Stimulated activated effector memory CD8-positive, alpha-beta T cell treated with anti-CD3 and anti-CD28 coated beads, Interleukin-12 subunit alpha, Interleukin-12 subunit beta, amount 100 ng/mL, for 72 hours (primary cell): ENCODE measurements at regions not wholly inside any gene's neighbourhood (a gene's known extent, or its start where the extent isn't known, plus 50 kb on each side); places are given as distances from the start of the nearest gene placed in this dataset.

Experiments
- ATAC-seq: fragments of 150-1000 bp; cut with Tn5 transposase; 2 replicates; pipeline ENCODE4 v1.10.0; 2021
- DNase-seq, 2 donors: peaks; one replicate each; pipeline ENCODE4 v3.0.0; 2021 to 2022; ENCODE audit warnings: low spot score in 2 of 2
- H3K27ac Mint-ChIP-seq: one replicate; pipeline ENCODE4 v1.8.0; 2022; ENCODE audit warnings: mild to moderate bottlenecking, mixed read lengths
- H3K36me3 Mint-ChIP-seq: one replicate; pipeline ENCODE4 v1.8.0; 2022; ENCODE audit warnings: mild to moderate bottlenecking, mixed read lengths
- H3K4me1 Mint-ChIP-seq: one replicate; pipeline ENCODE4 v1.8.0; 2022; ENCODE audit warnings: mixed read lengths
- H3K4me3 Mint-ChIP-seq: one replicate; pipeline ENCODE4 v1.8.0; 2022; ENCODE audit warnings: mild to moderate bottlenecking, mixed read lengths
- H3K9me3 Mint-ChIP-seq: one replicate; pipeline ENCODE4 v1.8.0; 2022; ENCODE audit warnings: mixed read lengths

DNA sequence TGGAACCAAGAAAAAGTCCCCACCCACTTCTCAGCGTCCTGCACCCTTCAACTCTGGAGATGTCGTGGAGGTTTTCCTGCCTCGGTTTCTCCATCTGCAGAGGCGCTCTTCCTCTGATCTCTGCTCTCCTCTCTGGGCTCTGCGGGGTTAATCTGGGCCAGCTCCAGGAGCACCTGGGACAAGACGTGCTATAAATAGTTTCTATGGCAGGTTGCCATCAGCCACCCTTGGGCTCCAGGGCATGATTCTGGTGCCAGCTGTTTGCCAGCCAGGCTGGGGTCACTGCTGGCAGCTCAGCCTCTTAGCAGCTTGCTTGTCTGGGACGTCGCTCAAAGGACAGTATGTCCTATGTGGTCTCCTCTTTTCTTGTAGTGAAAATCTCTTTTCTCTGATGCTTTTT, 137.1 kb downstream of the ACTL8 start:
- Mint-ChIP-seq H3K9me3 (no peaks in the 10 kb centered on the region), H3K27ac (no peak overlapping the region), H3K36me3 (no peaks in the 10 kb centered on the region), H3K4me3 (no peak overlapping the region), H3K4me1 (no peaks in the 10 kb centered on the region)
- ATAC-seq (no peak), DNase-seq (no peak)

DNA sequence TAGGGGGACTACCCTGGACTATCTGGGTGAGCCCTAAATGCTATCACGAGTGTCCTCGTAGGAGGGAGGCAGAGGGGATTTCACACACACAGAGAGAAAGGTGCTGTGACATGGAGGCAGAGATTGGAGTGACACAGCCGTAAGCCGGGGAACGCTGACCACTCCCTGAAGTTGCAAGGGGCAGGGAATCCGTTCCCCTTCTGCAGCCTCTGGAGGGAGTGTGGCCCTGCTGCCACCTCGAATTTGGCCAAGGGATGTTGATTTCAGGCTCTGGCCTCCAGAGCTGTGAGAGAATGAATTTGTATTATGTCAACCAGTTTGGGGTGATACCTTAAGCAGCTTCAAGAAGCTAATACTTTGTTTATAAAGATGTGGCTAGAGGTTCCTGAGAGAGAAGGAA, 137.7 kb downstream of the ACTL8 start:
- DNase-seq (no peak), ATAC-seq (no peak)
- H3K4me1 Mint-ChIP-seq: no peaks in the 10 kb centered on the region
- no peaks in the 10 kb centered on the region for H3K36me3 Mint-ChIP-seq
- H3K9me3 Mint-ChIP-seq: no peaks in the 10 kb centered on the region
- H3K27ac Mint-ChIP-seq: no peak overlapping the region
- H3K4me3 Mint-ChIP-seq: no peak overlapping the region

DNA sequence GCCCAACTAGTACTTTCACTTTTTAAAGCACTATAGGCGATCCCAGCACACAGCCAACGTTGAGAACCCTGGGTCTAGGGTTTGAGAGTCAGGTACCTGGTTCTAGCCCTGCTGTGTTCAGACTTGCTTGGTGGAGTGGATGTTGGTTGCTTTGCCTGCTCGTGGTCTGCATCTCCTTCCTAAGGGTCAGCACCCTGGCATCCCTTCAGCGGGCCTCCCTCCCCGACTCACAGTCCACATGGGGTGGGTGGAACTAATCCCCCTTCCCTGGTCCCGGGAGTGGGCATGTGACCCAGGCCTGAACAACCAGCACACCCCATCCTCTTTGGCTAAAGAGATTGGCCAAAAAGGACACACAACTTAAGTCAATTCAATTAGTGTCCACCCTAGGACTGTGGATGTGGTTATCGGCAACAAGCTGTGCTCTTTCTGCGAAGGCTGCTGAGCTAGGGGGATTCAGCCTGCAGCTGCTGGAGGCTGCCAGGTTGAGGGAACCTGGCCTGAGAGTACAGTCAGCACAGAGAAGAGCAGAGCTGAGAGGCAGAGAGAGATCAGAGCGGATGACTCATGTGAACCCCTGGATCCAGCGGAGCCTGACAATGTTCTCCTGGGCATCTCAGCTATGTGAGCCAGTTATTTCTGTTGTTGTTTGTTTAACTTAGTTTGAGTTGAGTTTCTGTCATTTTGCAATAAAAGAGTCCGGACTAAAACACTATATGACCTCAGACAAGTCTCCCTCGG, 138.9 kb downstream of the ACTL8 start:
- Mint-ChIP-seq H3K4me1 (no peaks in the 10 kb centered on the region), H3K9me3 (no peaks in the 10 kb centered on the region), H3K4me3 (no peak overlapping the region), H3K27ac (no peak overlapping the region), H3K36me3 (no peaks in the 10 kb centered on the region)
- DNase-seq (no peak), ATAC-seq (no peak)

DNA sequence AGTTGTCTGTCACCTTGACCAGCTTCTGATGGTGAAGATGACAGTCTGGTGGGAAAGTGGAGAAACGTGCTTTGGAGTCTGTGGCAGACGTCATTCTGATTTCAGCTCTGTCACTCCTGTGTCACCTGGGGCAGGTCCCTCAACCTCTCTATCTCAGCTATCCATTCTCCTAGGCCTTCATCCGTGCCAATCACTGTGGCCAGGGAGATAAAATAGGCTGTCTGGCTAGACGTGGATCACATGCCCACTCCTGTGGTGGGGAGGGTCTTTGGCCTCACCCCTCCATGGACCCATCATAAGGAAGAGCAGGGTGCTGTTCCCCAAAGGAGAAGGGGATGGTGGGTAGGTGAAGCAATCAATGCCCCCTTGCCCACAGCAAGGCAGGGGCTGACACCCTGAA, 140.3 kb downstream of the ACTL8 start:
- no peak overlapping the region for H3K4me3 Mint-ChIP-seq
- ATAC-seq: no peak
- H3K27ac Mint-ChIP-seq: no peak overlapping the region
- DNase-seq: no peak
- no peaks in the 10 kb centered on the region for H3K4me1 Mint-ChIP-seq
- H3K9me3 Mint-ChIP-seq: no peaks in the 10 kb centered on the region
- no peaks in the 10 kb centered on the region for H3K36me3 Mint-ChIP-seq

DNA sequence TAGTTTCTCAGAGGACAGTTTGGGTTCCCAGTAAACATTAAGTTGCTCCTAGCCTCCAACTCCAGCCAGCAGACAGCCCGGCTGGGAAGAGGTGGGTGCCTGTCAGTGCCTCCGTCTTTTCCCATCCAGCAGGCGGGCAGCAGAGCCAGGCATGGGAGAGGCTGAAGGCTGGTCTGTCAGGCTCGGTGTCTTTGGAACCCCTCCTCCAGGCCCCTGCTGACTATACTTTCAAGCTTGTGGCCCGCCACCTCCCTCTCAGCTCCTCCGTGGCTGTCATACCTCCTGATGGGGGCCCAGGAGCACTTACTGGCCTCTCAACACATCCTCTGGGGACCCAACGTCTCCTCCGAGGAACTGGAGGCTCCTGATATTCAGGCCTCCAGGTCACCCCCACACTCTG, 140.9 kb downstream of the ACTL8 start:
- no peaks in the 10 kb centered on the region for H3K4me1 Mint-ChIP-seq
- ATAC-seq (no peak), DNase-seq (no peak)
- H3K4me3 Mint-ChIP-seq: no peak overlapping the region
- H3K27ac Mint-ChIP-seq: no peak overlapping the region
- no peaks in the 10 kb centered on the region for H3K9me3 Mint-ChIP-seq
- no peaks in the 10 kb centered on the region for H3K36me3 Mint-ChIP-seq

DNA sequence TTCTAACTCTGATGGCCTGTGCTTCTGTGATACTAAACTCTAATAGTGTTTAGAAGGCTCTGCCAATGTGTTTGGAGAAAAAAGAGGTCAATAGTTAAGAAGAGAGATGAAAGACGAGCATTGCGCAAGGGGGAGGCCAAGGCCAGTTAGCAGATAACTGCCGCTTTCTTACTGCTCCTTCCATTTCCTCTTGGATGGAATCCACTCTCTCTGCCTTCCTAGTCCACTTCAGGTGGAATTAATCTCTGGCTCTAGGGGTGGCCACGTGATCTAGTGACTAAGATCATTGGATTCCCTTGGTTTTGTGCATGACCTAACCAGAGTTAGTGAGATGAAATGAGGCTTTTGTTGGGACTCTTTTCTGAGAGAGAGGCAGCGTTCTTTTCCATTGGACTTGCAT, 148.3 kb downstream of the ACTL8 start:
- ATAC-seq: no peak
- H3K9me3 Mint-ChIP-seq: no peaks in the 10 kb centered on the region
- no peak overlapping the region for H3K4me3 Mint-ChIP-seq
- no peak for DNase-seq
- H3K4me1 Mint-ChIP-seq: no peaks in the 10 kb centered on the region
- H3K36me3 Mint-ChIP-seq: no peaks in the 10 kb centered on the region
- no peak overlapping the region for H3K27ac Mint-ChIP-seq

DNA sequence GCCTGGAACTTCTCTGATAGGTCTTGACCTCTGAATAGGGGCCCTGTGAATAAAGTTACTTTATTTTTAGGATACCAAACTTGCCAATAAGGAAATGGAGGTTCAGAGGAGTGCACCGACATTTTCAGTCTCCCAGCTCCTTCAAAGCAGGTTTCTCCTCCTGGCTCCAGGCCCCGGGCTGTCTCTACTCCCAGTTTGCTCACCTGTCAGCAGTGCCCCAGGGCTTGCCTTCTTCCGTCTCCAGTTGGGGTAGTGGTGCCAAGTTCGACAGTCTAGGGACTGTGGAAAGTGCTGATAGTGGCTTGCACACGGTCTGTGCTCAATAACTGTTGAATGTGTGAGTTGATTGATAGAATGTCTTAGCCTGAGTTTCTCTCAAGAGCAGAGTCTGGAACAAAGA, 149.2 kb downstream of the ACTL8 start:
- no peak overlapping the region for H3K4me3 Mint-ChIP-seq
- no peaks in the 10 kb centered on the region for H3K9me3 Mint-ChIP-seq
- no peaks in the 10 kb centered on the region for H3K36me3 Mint-ChIP-seq
- H3K27ac Mint-ChIP-seq: no peak overlapping the region
- ATAC-seq (no peak), DNase-seq (no peak)
- H3K4me1 Mint-ChIP-seq: no peaks in the 10 kb centered on the region

DNA sequence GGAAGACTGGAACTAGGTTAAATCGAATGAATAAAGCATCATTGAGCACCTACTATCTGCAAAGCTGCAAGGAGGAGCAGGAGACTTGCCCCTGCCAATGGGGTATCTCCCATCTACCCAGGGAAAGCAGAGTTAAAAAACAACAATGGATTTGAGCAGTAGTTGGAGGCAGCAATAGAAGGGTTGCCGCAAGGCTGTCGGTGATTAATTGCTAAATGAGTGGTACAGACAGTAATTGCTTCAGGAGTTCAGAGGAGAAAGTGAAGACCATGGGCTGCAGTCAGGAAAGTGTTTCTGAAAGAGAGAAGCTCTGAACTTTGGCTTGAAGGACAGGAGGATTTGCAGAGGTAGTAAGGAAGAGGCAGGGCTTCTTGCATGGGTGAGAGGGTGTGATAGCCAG, 152.9 kb downstream of the ACTL8 start:
- ATAC-seq (no peak), DNase-seq (no peak)
- H3K27ac Mint-ChIP-seq: no peak overlapping the region
- H3K36me3 Mint-ChIP-seq: no peaks in the 10 kb centered on the region
- H3K4me1 Mint-ChIP-seq: no peaks in the 10 kb centered on the region
- no peaks in the 10 kb centered on the region for H3K9me3 Mint-ChIP-seq
- no peak overlapping the region for H3K4me3 Mint-ChIP-seq

DNA sequence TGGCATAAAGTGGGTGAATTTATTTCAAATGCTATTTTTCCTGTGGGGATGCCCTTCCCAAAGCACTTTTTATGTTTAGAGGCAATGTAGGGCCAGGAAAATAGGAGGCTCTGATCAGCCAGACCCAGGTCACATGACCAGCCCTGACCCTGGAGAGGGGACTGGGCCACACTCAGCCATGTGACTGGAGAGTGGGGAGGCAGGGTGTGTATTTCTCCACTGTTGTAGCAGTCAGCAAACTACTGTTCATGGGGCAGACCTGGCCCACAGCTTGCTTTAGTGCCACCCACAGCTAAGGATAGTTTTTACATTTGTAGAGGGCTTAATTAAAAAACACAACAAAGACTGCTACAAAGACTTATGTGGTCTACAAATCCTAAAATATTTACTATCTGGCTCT, 153.8 kb downstream of the ACTL8 start:
- ATAC-seq (no peak), DNase-seq (no peak)
- Mint-ChIP-seq H3K4me3 (no peak overlapping the region), H3K36me3 (no peaks in the 10 kb centered on the region), H3K27ac (no peak overlapping the region), H3K4me1 (no peaks in the 10 kb centered on the region), H3K9me3 (no peaks in the 10 kb centered on the region)

DNA sequence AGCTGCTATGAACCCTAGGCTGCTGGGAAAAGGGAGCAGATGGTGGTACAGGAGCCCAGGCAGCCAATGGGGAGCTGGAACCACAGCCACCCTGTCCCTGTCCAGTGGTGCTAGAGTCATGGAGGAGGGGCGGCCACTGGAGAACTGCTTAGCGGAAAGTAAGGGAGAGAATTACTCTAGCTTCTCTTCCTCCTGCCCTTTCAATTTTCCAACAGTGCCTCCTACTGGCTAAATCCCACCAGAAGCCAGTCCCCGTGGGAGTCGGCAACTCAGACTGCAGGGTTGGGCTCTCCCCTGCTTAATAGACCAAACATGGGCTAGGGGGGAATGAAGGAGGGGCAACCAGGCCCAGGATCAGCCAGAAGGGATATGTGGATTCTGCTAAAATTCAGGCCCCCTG, 154.5 kb downstream of the ACTL8 start:
- no peak overlapping the region for H3K4me3 Mint-ChIP-seq
- ATAC-seq (no peak), DNase-seq (no peak)
- no peaks in the 10 kb centered on the region for H3K9me3 Mint-ChIP-seq
- H3K27ac Mint-ChIP-seq: no peak overlapping the region
- H3K36me3 Mint-ChIP-seq: no peaks in the 10 kb centered on the region
- no peaks in the 10 kb centered on the region for H3K4me1 Mint-ChIP-seq

DNA sequence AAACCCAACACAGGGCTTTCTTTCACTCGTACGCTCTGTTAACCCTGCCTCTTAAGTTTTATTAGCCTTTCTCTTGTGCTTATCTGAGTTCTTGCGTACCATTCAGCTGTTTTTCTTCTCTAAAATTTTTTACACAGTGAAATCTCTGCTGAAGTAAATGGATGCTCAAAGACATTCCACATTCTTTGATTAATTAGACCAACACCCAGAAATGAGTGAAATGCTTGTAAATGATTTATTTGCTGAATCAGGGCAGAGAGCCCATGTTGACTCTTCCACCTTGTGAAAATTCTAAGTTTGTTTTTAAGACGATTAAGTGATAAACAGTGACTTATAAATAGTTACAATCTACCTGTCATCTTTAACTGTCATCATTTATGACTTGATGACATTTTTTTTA, 156.7 kb downstream of the ACTL8 start:
- Mint-ChIP-seq H3K36me3 (no peaks in the 10 kb centered on the region), H3K27ac (no peak overlapping the region), H3K4me1 (no peaks in the 10 kb centered on the region), H3K4me3 (no peak overlapping the region), H3K9me3 (no peaks in the 10 kb centered on the region)
- ATAC-seq (no peak), DNase-seq (no peak)

DNA sequence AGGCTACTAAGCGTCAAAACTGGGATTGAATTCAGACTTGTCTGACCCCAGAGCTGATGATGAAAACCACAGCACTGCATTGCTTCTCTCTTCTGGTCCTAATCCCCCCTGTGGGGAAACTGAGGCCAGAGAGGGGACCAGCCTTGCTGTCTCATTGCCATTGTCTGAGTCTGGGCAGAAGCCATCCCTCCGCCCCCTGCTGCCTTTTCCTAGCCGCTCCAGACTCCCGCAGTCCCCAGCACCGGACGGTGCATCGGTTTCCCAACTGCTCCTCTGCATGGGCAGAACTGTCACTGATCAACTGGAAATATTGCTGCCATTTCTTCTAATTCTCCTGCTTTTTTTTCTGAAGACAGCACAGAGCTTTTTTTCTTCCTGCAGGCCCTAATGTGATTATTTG, 157.4 kb downstream of the ACTL8 start:
- ATAC-seq (no peak), DNase-seq (no peak)
- H3K9me3 Mint-ChIP-seq: no peaks in the 10 kb centered on the region
- no peak overlapping the region for H3K4me3 Mint-ChIP-seq
- H3K36me3 Mint-ChIP-seq: no peaks in the 10 kb centered on the region
- H3K4me1 Mint-ChIP-seq: no peaks in the 10 kb centered on the region
- H3K27ac Mint-ChIP-seq: no peak overlapping the region

DNA sequence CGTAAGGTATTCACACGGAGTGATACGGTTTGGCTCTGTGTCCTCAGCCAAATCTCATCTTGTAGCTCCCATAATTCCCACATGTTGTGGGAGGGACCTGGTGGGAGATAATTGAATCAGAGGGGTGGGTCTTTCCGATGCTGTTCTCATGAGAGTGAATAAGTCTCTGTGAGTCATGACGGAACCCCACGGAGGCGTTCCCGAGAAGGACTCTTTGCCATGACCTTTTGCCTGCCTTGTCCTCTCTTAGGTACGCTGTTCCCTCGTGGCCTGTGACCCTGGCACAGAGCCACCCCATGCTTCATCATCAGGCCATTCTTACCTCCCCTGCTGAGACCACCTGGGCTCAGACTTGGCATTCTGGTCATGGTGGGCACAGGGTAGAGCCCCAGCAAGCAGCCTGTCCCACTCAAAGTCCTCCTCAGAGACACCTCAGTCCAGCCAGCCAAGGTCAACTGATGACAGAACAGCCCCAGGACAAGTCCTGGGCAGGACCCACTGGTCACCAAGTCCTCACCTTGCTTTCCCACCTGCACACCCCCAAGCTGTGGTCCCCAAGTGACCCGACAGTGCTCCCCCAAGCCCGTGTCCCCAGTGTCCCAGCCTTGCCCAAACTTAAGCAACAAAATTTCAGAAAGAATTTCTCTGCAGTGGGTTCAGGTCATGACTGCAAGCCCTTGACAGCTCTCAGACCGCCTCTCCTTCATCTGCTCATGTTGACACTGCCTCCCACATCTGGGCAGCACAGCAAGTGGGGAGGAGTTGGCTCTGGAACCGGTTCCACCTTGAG, 158.4 kb downstream of the ACTL8 start:
- Mint-ChIP-seq H3K9me3 (no peaks in the 10 kb centered on the region), H3K36me3 (no peaks in the 10 kb centered on the region), H3K4me1 (no peaks in the 10 kb centered on the region), H3K27ac (no peak overlapping the region), H3K4me3 (no peak overlapping the region)
- ATAC-seq (no peak), DNase-seq (no peak)

DNA sequence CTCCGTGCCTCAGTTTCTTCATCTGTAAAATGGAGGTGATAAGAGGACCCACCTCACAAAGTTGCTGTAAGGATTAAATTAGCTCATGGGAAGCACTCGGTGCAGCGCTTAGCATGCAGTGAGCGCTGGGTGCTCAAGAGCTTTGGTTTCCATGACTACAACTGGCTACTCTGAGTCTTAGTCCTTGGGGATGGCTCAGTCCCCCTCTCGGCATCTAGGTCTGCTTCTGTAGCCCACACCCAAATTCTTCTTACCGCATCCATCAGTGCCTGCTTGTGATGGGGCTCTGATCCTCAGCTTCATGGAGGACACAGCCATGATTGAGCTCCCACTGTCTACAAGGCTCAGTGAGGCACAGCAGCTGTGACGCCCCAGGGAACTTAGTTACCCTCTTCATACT, 159.0 kb downstream of the ACTL8 start:
- H3K36me3 Mint-ChIP-seq: no peaks in the 10 kb centered on the region
- H3K9me3 Mint-ChIP-seq: no peaks in the 10 kb centered on the region
- no peak overlapping the region for H3K27ac Mint-ChIP-seq
- DNase-seq (no peak), ATAC-seq (no peak)
- no peaks in the 10 kb centered on the region for H3K4me1 Mint-ChIP-seq
- H3K4me3 Mint-ChIP-seq: no peak overlapping the region

DNA sequence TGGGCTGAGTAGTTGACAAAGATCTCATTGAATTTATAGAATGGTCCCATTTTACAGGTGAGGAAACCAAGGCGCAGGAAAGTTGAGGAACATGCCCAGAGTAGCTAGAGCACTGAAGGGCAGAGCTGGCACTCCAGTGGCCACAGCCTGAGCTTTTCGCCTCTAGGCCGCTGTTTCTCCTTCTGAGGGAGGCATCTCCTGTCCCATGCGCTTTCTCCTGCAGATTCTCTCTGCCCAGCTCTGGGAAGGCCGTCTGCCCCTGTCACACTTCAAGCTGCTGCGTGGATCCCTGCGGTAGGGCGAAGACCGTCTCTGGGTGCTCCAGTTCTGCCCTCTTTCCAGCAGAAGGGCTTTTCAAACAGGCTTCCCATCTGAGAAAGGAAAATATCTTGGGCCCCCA, 159.9 kb downstream of the ACTL8 start:
- DNase-seq: no peak
- ATAC-seq: no peak
- Mint-ChIP-seq H3K36me3 (no peaks in the 10 kb centered on the region), H3K9me3 (no peaks in the 10 kb centered on the region), H3K27ac (no peak overlapping the region), H3K4me3 (no peak overlapping the region), H3K4me1 (no peaks in the 10 kb centered on the region)

DNA sequence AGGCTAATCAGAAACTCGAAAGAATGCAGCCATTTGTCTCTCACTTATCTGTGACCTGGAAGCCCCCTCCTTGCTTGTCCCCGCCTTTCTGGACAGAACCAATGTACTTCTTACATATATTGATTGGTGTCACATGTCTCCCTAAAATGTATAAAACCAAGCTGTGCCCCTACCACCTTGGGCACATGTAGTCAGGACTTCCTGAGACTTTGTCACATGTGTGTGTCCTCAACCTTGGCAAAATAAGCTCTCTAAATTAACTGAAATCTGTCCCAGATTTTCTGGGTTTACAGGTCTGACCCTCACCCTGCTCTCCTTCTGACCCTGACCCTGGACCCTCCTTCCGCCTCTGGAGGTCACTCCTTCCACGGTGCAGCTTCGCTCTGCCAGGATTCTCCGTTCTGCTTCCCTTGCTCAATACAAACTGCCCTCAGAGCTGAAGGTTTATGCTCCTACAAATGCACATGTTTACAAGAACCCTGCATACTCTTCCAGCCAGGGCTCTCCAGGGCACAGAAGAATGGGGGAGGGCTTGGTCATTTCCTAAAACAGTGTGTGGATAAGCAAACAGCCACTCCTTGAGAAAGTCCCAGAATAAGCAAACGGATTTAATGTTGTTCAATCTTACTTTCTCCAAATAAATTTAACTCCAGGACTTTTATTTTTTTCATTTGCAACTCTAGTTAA, 160.5 kb downstream of the ACTL8 start:
- Mint-ChIP-seq H3K9me3 (no peaks in the 10 kb centered on the region), H3K4me1 (no peaks in the 10 kb centered on the region), H3K4me3 (no peak overlapping the region), H3K36me3 (no peaks in the 10 kb centered on the region), H3K27ac (no peak overlapping the region)
- ATAC-seq (no peak), DNase-seq (no peak)
